ENCODE measurements at regions not wholly inside any gene's neighbourhood (a gene's known extent, or its start where the extent isn't known, plus 50 kb on each side); places are given as distances from the start of the nearest gene placed in this dataset.

GRCh38 chr5:12901696-12902095, 997.5 kb upstream of the CTNND2 start:
- Histone ChIP-seq H3K9ac (ENCODE audit: low read length) (no peak overlapping the region), H3K79me2 (ENCODE audit: insufficient read depth, low read length) (no peaks in the 10 kb centered on the region), H3K4me3 (replicated peaks in 1 of 2; ENCODE audit: low read depth in 1 of 2, low read length in 2 of 2) (no peak overlapping the region), H3K9me3 (ENCODE audit: control insufficient read depth in 1 of 2, insufficient read depth in 1 of 2, low read depth in 1 of 2, low read length in 2 of 2) (peaks cover 0 to 20% of the 10 kb centered on the region in 2 experiments; a peak in 2 of 4 replicates), H3K4me2 (ENCODE audit: low read length) (no peak overlapping the region), H3K27me3 (ENCODE audit: insufficient read depth, low read length) (no peaks in the 10 kb centered on the region), H4K20me1 (ENCODE audit: insufficient read depth) (no peaks in the 10 kb centered on the region), H3K27ac (ENCODE audit: low read depth, low read length) (no peak overlapping the region), H3K36me3 (ENCODE audit: control insufficient read depth in 1 of 2, insufficient read depth in 2 of 2, low read length in 2 of 2) (no peaks in the 10 kb centered on the region), H2AFZ (ENCODE audit: low read depth, low read length, poor library complexity, severe bottlenecking) (no peak overlapping the region), H3K4me1 (ENCODE audit: control insufficient read depth in 1 of 2, insufficient read depth in 2 of 2, low read length in 2 of 2) (no peaks in the 10 kb centered on the region), H3K9me2 (ENCODE audit: insufficient read depth) (no peaks in the 10 kb centered on the region)
- TF ChIP-seq POLR2A (IDR thresholded peaks at IDR 0.05; ENCODE audit: borderline replicate concordance, extremely low read depth, insufficient read depth, insufficient read length) (no peak), FOSL1 (IDR thresholded peaks at IDR 0.05; ENCODE audit: low read depth) (no peak), CBX3 (IDR thresholded peaks at IDR 0.05; ENCODE audit: low read depth) (no peak), ZFX (IDR thresholded peaks at IDR 0.05) (no peak), YY1 (IDR thresholded peaks at IDR 0.05; ENCODE audit: extremely low read depth, insufficient replicate concordance, low read depth, low read length) (no peak), SP1 (IDR thresholded peaks at IDR 0.05; ENCODE audit: low read depth) (no peak), JUND (IDR thresholded peaks at IDR 0.05) (no peak), EGR1 (IDR thresholded peaks at IDR 0.05; ENCODE audit: low read depth) (no peak), RAD21 (IDR thresholded peaks at IDR 0.05; ENCODE audit: low read depth) (no peak), MAX (IDR thresholded peaks at IDR 0.05) (no peak), EZH2 (IDR thresholded peaks at IDR 0.05) (no peak), EZH2phosphoT487 (IDR thresholded peaks at IDR 0.05; ENCODE audit: borderline replicate concordance) (no peak), ZNF274 (IDR thresholded peaks at IDR 0.05; ENCODE audit: low read depth, low read length) (no peak), CEBPB (IDR thresholded peaks at IDR 0.05; ENCODE audit: low read depth) (no peak), SRF (IDR thresholded peaks at IDR 0.05; ENCODE audit: low read depth) (no peak)
- no TSS peak for BruUV-seq (replicated peaks)
- POLR2A ChIA-PET = no interaction called here
- ATAC-seq = no peak
- CTCF ChIA-PET = no interaction called here
- RAD21 ChIA-PET (ENCODE audit: low non-redundant PET in 1 of 2, low total read pairs in 2 of 2, uncharacterized antibody in 2 of 2, unreplicated experiment in 2 of 2) = no interaction called here
- intact Hi-C loops (cut with micrococcal nuclease) = no loop called here
- DNase-seq (ENCODE audit: low read depth, low spot score) = no peak

- Histone ChIP-seq H3K4me3 (replicated peaks in 1 of 2; ENCODE audit: low read depth in 1 of 2, low read length in 2 of 2) (no peak overlapping the region), H3K4me1 (ENCODE audit: control insufficient read depth in 1 of 2, insufficient read depth in 2 of 2, low read length in 2 of 2) (no peaks in the 10 kb centered on the region), H2AFZ (ENCODE audit: low read depth, low read length, poor library complexity, severe bottlenecking) (no peak overlapping the region), H3K9ac (ENCODE audit: low read length) (no peak overlapping the region), H3K9me2 (ENCODE audit: insufficient read depth) (no peaks in the 10 kb centered on the region), H3K79me2 (ENCODE audit: insufficient read depth, low read length) (no peaks in the 10 kb centered on the region), H3K27ac (ENCODE audit: low read depth, low read length) (no peak overlapping the region), H3K9me3 (ENCODE audit: control insufficient read depth in 1 of 2, insufficient read depth in 1 of 2, low read depth in 1 of 2, low read length in 2 of 2) (peaks cover 19 to 23% of the 10 kb centered on the region in 2 experiments; a peak in 2 of 4 replicates), H4K20me1 (ENCODE audit: insufficient read depth) (no peaks in the 10 kb centered on the region), H3K4me2 (ENCODE audit: low read length) (no peak overlapping the region), H3K27me3 (ENCODE audit: insufficient read depth, low read length) (no peaks in the 10 kb centered on the region), H3K36me3 (ENCODE audit: control insufficient read depth in 1 of 2, insufficient read depth in 2 of 2, low read length in 2 of 2) (no peaks in the 10 kb centered on the region)
- POLR2A ChIA-PET = no interaction called here
- intact Hi-C loops (cut with micrococcal nuclease) = no loop called here
- no peak for DNase-seq (ENCODE audit: low read depth, low spot score)
- ATAC-seq = no peak
- CTCF ChIA-PET = no interaction called here
- BruUV-seq (replicated peaks) = no TSS peak
- RAD21 ChIA-PET (ENCODE audit: low non-redundant PET in 1 of 2, low total read pairs in 2 of 2, uncharacterized antibody in 2 of 2, unreplicated experiment in 2 of 2) = no interaction called here
- TF ChIP-seq POLR2A (IDR thresholded peaks at IDR 0.05; ENCODE audit: borderline replicate concordance, extremely low read depth, insufficient read depth, insufficient read length) (no peak), EZH2 (IDR thresholded peaks at IDR 0.05) (no peak), CEBPB (IDR thresholded peaks at IDR 0.05; ENCODE audit: low read depth) (no peak), FOSL1 (IDR thresholded peaks at IDR 0.05; ENCODE audit: low read depth) (no peak), RAD21 (IDR thresholded peaks at IDR 0.05; ENCODE audit: low read depth) (no peak), EGR1 (IDR thresholded peaks at IDR 0.05; ENCODE audit: low read depth) (no peak), MAX (IDR thresholded peaks at IDR 0.05) (no peak), REST (IDR thresholded peaks at IDR 0.05; ENCODE audit: low read depth) (no peak), TCF7L2 (IDR thresholded peaks at IDR 0.05; ENCODE audit: borderline replicate concordance, extremely low read depth, insufficient read depth, insufficient read length) (no peak), ZNF274 (IDR thresholded peaks at IDR 0.05; ENCODE audit: low read depth, low read length) (no peak), SP1 (IDR thresholded peaks at IDR 0.05; ENCODE audit: low read depth) (no peak), CBX3 (IDR thresholded peaks at IDR 0.05; ENCODE audit: low read depth) (no peak), ZFX (IDR thresholded peaks at IDR 0.05) (no peak), YY1 (IDR thresholded peaks at IDR 0.05; ENCODE audit: extremely low read depth, insufficient replicate concordance, low read depth, low read length) (no peak)
Measured at GRCh38 chr5:12896086-12896485, 991.8 kb upstream of the CTNND2 start.

Measured in HCT116 (cell line).